ENCODE measurements at regions not wholly inside any gene's neighbourhood (a gene's known extent, or its start where the extent isn't known, plus 50 kb on each side); places are given as distances from the start of the nearest gene placed in this dataset.
"Not testable (repeated sequence)": the region's sequence is repeated elsewhere in the genome, so short reads cannot be mapped to it uniquely, and the experiment has no call there.

DNA sequence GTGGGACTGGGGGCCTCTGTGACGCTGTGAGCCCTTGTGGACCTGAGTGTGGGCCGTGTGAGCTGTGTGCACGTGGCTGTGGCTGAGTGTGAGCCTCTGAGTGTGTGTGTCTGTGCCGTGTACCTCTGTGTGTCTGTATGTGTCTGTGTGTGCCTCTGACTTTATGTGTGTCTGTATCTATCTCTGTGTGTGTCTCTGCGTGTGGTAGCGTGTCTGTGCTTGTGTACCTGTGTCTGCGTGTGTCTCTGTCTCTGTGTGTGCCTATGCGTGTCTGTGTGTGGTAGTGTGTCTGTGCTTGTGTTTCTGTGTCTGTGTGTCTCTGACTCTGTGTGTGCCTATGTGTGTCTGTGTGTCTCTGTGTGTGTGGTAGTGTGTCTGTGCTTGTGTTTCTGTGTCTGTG lies 158.2 kb downstream of the TMEM121 start:
- not testable (repeated sequence) for TF ChIP-seq ZFP3 (CRISPR knock-in tag; IDR thresholded peaks at IDR 0.05); ESRRG (CRISPR knock-in tag; IDR thresholded peaks at IDR 0.05); CREB5 (CRISPR knock-in tag; IDR thresholded peaks at IDR 0.05; ENCODE audit: low read depth); PATZ1 (CRISPR knock-in tag; IDR thresholded peaks at IDR 0.05; ENCODE audit: borderline replicate concordance); RARB (CRISPR knock-in tag; IDR thresholded peaks at IDR 0.05); ZNF565 (CRISPR knock-in tag; conservative IDR thresholded peaks at IDR 0.05; ENCODE audit: low read depth); ARNTL (CRISPR knock-in tag; IDR thresholded peaks at IDR 0.05; ENCODE audit: borderline replicate concordance, low read depth); CSDC2 (CRISPR knock-in tag; IDR thresholded peaks at IDR 0.05); TCF4 (CRISPR knock-in tag; IDR thresholded peaks at IDR 0.05; ENCODE audit: borderline replicate concordance); PPARA (CRISPR knock-in tag; IDR thresholded peaks at IDR 0.05; ENCODE audit: borderline replicate concordance)
- TF ChIP-seq, protein P1, sequence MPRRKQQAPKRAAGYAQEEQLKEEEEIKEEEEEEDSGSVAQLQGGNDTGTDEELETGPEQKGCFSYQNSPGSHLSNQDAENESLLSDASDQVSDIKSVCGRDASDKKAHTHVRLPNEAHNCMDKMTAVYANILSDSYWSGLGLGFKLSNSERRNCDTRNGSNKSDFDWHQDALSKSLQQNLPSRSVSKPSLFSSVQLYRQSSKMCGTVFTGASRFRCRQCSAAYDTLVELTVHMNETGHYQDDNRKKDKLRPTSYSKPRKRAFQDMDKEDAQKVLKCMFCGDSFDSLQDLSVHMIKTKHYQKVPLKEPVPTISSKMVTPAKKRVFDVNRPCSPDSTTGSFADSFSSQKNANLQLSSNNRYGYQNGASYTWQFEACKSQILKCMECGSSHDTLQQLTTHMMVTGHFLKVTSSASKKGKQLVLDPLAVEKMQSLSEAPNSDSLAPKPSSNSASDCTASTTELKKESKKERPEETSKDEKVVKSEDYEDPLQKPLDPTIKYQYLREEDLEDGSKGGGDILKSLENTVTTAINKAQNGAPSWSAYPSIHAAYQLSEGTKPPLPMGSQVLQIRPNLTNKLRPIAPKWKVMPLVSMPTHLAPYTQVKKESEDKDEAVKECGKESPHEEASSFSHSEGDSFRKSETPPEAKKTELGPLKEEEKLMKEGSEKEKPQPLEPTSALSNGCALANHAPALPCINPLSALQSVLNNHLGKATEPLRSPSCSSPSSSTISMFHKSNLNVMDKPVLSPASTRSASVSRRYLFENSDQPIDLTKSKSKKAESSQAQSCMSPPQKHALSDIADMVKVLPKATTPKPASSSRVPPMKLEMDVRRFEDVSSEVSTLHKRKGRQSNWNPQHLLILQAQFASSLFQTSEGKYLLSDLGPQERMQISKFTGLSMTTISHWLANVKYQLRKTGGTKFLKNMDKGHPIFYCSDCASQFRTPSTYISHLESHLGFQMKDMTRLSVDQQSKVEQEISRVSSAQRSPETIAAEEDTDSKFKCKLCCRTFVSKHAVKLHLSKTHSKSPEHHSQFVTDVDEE (CRISPR knock-in tag; IDR thresholded peaks at IDR 0.05) = not testable (repeated sequence)
